ENCODE measurements at regions not wholly inside any gene's neighbourhood (a gene's known extent, or its start where the extent isn't known, plus 50 kb on each side); places are given as distances from the start of the nearest gene placed in this dataset.

DNA sequence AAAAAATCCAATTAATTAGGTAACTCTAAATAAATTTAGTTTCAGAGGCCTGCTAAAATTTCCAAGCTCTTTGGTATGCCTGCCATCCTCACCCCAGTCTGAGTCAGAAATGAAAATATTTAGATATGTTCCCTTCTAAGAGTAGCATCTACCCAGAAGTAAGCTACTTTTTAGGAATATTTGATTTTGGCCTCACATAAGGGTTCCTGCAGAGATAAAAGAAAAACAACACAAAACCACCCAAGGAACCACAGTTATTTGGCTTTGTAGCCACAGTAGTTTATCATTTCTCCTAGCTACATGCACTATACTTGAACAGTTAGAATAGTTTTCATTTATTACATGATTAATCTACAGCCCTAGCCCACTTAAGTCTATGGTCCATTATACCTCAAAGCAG, 192.6 kb upstream of the FAM241A start:
- no peak for DNase-seq (ENCODE audit: low read depth, low spot score)
- no peak overlapping the region for H3K4me2 ChIP-seq (ENCODE audit: control insufficient read depth, extremely low read depth, insufficient read depth, low read depth, low read length)
- no peak overlapping the region for H3K27ac ChIP-seq (ENCODE audit: control insufficient read depth, insufficient read depth, low read length)
- H3K4me3 ChIP-seq (ENCODE audit: control insufficient read depth in 2 of 3, extremely low read depth in 1 of 3, insufficient read depth in 2 of 3, low read depth in 1 of 3, low read length in 3 of 3), result no peak overlapping the region
- H3K9ac ChIP-seq (ENCODE audit: control insufficient read depth, extremely low read depth, insufficient read depth, low read length), result no peak overlapping the region
- FAIRE-seq, result no peak
- H3K36me3 ChIP-seq (ENCODE audit: control insufficient read depth in 2 of 2, extremely low read depth in 1 of 2, insufficient read depth in 2 of 2, low read length in 2 of 2), result no peaks in the 10 kb centered on the region
- no peaks in the 10 kb centered on the region for H3K79me2 ChIP-seq (ENCODE audit: control insufficient read depth, insufficient read depth, low read length)
- H3K4me1 ChIP-seq (ENCODE audit: control insufficient read depth, extremely low read depth, insufficient read depth, low read length), result no peaks in the 10 kb centered on the region
- H4K20me1 ChIP-seq (ENCODE audit: control insufficient read depth, extremely low read depth, insufficient read depth, low read length), result no peaks in the 10 kb centered on the region
- no peaks in the 10 kb centered on the region for H3K9me1 ChIP-seq (ENCODE audit: control insufficient read depth, extremely low read depth, insufficient read depth, low read length)
- no peaks in the 10 kb centered on the region for H3K9me3 ChIP-seq (ENCODE audit: control insufficient read depth, low read depth, low read length)
- no peak for TF ChIP-seq EZH2 (IDR thresholded peaks at IDR 0.05; ENCODE audit: low read length)
- TF ChIP-seq, protein P1, sequence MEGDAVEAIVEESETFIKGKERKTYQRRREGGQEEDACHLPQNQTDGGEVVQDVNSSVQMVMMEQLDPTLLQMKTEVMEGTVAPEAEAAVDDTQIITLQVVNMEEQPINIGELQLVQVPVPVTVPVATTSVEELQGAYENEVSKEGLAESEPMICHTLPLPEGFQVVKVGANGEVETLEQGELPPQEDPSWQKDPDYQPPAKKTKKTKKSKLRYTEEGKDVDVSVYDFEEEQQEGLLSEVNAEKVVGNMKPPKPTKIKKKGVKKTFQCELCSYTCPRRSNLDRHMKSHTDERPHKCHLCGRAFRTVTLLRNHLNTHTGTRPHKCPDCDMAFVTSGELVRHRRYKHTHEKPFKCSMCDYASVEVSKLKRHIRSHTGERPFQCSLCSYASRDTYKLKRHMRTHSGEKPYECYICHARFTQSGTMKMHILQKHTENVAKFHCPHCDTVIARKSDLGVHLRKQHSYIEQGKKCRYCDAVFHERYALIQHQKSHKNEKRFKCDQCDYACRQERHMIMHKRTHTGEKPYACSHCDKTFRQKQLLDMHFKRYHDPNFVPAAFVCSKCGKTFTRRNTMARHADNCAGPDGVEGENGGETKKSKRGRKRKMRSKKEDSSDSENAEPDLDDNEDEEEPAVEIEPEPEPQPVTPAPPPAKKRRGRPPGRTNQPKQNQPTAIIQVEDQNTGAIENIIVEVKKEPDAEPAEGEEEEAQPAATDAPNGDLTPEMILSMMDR (optimal IDR thresholded peaks at IDR 0.05 in 1 of 3, IDR thresholded peaks at IDR 0.05 in 1 of 3, conservative IDR thresholded peaks at IDR 0.05 in 1 of 3; ENCODE audit: extremely low read depth in 1 of 3, insufficient read depth in 2 of 3, low read length in 3 of 3), result no peak
- H2AFZ ChIP-seq (ENCODE audit: control insufficient read depth, low read length), result no peak overlapping the region
- H3K27me3 ChIP-seq (ENCODE audit: control insufficient read depth, extremely low read depth, insufficient read depth, low read length), result no peaks in the 10 kb centered on the region
- dilution Hi-C loops (cut with MboI; ENCODE audit: extremely low pct_ligation_motif_present, low sequenced_read_pairs), result no loop called here

DNA sequence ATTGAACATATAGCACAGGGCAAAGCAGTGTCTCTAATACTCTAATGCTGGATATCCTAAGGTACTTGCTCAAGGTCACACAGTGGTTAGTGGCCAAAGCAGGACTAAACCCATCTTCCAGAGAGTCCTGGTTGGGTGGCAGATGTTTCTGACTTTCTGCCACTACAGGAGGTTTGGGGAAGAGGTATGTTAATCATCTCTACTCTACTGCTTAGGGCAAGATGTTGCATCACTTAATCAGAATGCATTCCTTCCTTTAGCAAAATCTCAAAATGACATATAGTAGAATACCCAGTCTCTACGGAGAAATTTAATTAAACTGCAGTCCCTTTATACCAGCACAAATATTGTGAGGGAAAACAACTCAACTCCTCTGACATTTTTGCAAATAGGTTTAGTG, 190.7 kb upstream of the FAM241A start:
- TF ChIP-seq, protein P1 (optimal IDR thresholded peaks at IDR 0.05 in 1 of 3, IDR thresholded peaks at IDR 0.05 in 1 of 3, conservative IDR thresholded peaks at IDR 0.05 in 1 of 3; ENCODE audit: extremely low read depth in 1 of 3, insufficient read depth in 2 of 3, low read length in 3 of 3), result no peak
- TF ChIP-seq EZH2 (IDR thresholded peaks at IDR 0.05; ENCODE audit: low read length), result no peak
- Histone ChIP-seq H2AFZ (ENCODE audit: control insufficient read depth, low read length) (no peak overlapping the region), H3K27ac (ENCODE audit: control insufficient read depth, insufficient read depth, low read length) (no peak overlapping the region), H3K4me3 (ENCODE audit: control insufficient read depth in 2 of 3, extremely low read depth in 1 of 3, insufficient read depth in 2 of 3, low read depth in 1 of 3, low read length in 3 of 3) (no peak overlapping the region), H3K9me3 (ENCODE audit: control insufficient read depth, low read depth, low read length) (no peaks in the 10 kb centered on the region), H4K20me1 (ENCODE audit: control insufficient read depth, extremely low read depth, insufficient read depth, low read length) (no peaks in the 10 kb centered on the region), H3K4me1 (ENCODE audit: control insufficient read depth, extremely low read depth, insufficient read depth, low read length) (no peaks in the 10 kb centered on the region), H3K4me2 (ENCODE audit: control insufficient read depth, extremely low read depth, insufficient read depth, low read depth, low read length) (no peak overlapping the region), H3K27me3 (ENCODE audit: control insufficient read depth, extremely low read depth, insufficient read depth, low read length) (no peaks in the 10 kb centered on the region), H3K9ac (ENCODE audit: control insufficient read depth, extremely low read depth, insufficient read depth, low read length) (no peak overlapping the region), H3K36me3 (ENCODE audit: control insufficient read depth in 2 of 2, extremely low read depth in 1 of 2, insufficient read depth in 2 of 2, low read length in 2 of 2) (no peaks in the 10 kb centered on the region), H3K79me2 (ENCODE audit: control insufficient read depth, insufficient read depth, low read length) (no peaks in the 10 kb centered on the region), H3K9me1 (ENCODE audit: control insufficient read depth, extremely low read depth, insufficient read depth, low read length) (no peaks in the 10 kb centered on the region)
- no peak for DNase-seq (ENCODE audit: low read depth, low spot score)
- dilution Hi-C loops (cut with MboI; ENCODE audit: extremely low pct_ligation_motif_present, low sequenced_read_pairs), result no loop called here
- FAIRE-seq, result no peak

Measured in keratinocyte (primary cell).